Activated CD8-positive, alpha-beta T cell treated with anti-CD3 and anti-CD28 coated beads for 36 hours (primary cell): ENCODE measurements at regions not wholly inside any gene's neighbourhood (a gene's known extent, or its start where the extent isn't known, plus 50 kb on each side); places are given as distances from the start of the nearest gene placed in this dataset.

Experiments
- ATAC-seq: fragments of 200-7000 bp; cut with Tn5 transposase; one replicate; pipeline ENCODE4 v1.10.0; 2021; ENCODE audit warnings: mild to moderate bottlenecking, moderate library complexity
- CTCF ChIA-PET: fragments of 350-600 bp; sonication (Branson Sonifier 250); formaldehyde crosslinking; loops from one replicate; lab custom pipeline; 2021; ENCODE audit warnings: antibody characterized with exemption; lab: Charles Lee
- POLR2A ChIA-PET: fragments of 350-600 bp; sonication (Branson Sonifier 250); formaldehyde crosslinking; loops from one replicate; lab custom pipeline; 2021; ENCODE audit warnings: antibody characterized with exemption; lab: Charles Lee
- DNase-seq: peaks from one replicate; pipeline ENCODE4 v3.0.0-alpha.2; 2020
- H3K27ac Mint-ChIP-seq: one replicate; pipeline ENCODE4 v1.8.0; 2021; ENCODE audit warnings: mild to moderate bottlenecking, mixed read lengths
- H3K27me3 Mint-ChIP-seq: one replicate; pipeline ENCODE4 v1.8.0; 2021; ENCODE audit warnings: mixed read lengths
- H3K36me3 Mint-ChIP-seq: one replicate; pipeline ENCODE4 v1.8.0; 2021; ENCODE audit warnings: low read depth, mixed read lengths
- H3K4me1 Mint-ChIP-seq: one replicate; pipeline ENCODE4 v1.8.0; 2021; ENCODE audit warnings: low read depth, mixed read lengths
- H3K4me3 Mint-ChIP-seq: one replicate; pipeline ENCODE4 v1.8.0; 2021; ENCODE audit warnings: mild to moderate bottlenecking, moderate library complexity, mixed read lengths
- H3K9me3 Mint-ChIP-seq: one replicate; pipeline ENCODE4 v1.8.0; 2021; ENCODE audit warnings: mixed read lengths
- CTCF ChIP-seq: fragments of 200-600 bp; IDR thresholded peaks from one replicate; pipeline ENCODE4 v1.8.0; 2022; ENCODE audit warnings: antibody characterized with exemption, mild to moderate bottlenecking
- intact Hi-C: fragments of 100-400 bp; cut with micrococcal nuclease; formaldehyde crosslinking; loops from one replicate; pipeline ENCODE4 v1.10.0; 2022

GRCh38 chr2:171235262-171235881 is 74.7 kb upstream of the TLK1 start:
- intact Hi-C loops = no loop called here
- Mint-ChIP-seq H3K27me3 (no peaks in the 10 kb centered on the region), H3K4me1 (peaks cover 3% of the 10 kb centered on the region), H3K9me3 (no peaks in the 10 kb centered on the region), H3K36me3 (no peaks in the 10 kb centered on the region), H3K4me3 (no peak overlapping the region), H3K27ac (no peak overlapping the region)
- no peak for TF ChIP-seq CTCF
- ATAC-seq = no peak
- POLR2A ChIA-PET = no interaction called here
- CTCF ChIA-PET = interaction anchor here (1.0 kb wide), 1 partner anchor 9 kb away, joined by 3 read pairs; no protein-coding TSS in a partner anchor
- no peak for DNase-seq

GRCh38 chr2:171230176-171230575 is 69.5 kb upstream of the TLK1 start:
- no peak for TF ChIP-seq CTCF
- DNase-seq (no peak), ATAC-seq (no peak)
- Mint-ChIP-seq H3K36me3 (no peaks in the 10 kb centered on the region), H3K4me1 (peaks cover 8% of the 10 kb centered on the region), H3K9me3 (no peaks in the 10 kb centered on the region), H3K27me3 (no peaks in the 10 kb centered on the region), H3K27ac (no peak overlapping the region), H3K4me3 (no peak overlapping the region)
- ChIA-PET POLR2A (no interaction called here), CTCF (interaction anchor here (0.9 kb wide), 1 partner anchor 9 kb away, joined by 3 read pairs; no protein-coding TSS in a partner anchor)
- intact Hi-C loops = no loop called here

- intact Hi-C loops = no loop called here
- H3K9me3 Mint-ChIP-seq = peaks cover 3% of the 10 kb centered on the region
These were observed 68.1 kb upstream of the TLK1 start for GRCh38 chr2:171228826-171229225.

GRCh38 chr2:171227066-171227782 is 66.5 kb upstream of the TLK1 start:
- ATAC-seq (no peak), DNase-seq (no peak)
- Mint-ChIP-seq H3K36me3 (no peaks in the 10 kb centered on the region), H3K27me3 (no peaks in the 10 kb centered on the region), H3K27ac (no peak overlapping the region), H3K9me3 (peaks cover 5% of the 10 kb centered on the region), H3K4me1 (peaks cover 10% of the 10 kb centered on the region), H3K4me3 (no peak overlapping the region)
- intact Hi-C loops = no loop called here
- no peak for TF ChIP-seq CTCF
- POLR2A ChIA-PET = no interaction called here
- CTCF ChIA-PET = interaction anchor here (1.0 to 1.2 kb wide), 2 partner anchors 140 to 299 kb away, joined by 3 read pairs; no protein-coding TSS in a partner anchor

More at GRCh38 chr2:171228826-171229225, 68.1 kb upstream of the TLK1 start:
- Mint-ChIP-seq H3K36me3 (no peaks in the 10 kb centered on the region), H3K27ac (no peak overlapping the region), H3K27me3 (no peaks in the 10 kb centered on the region), H3K4me1 (peaks cover 10% of the 10 kb centered on the region), H3K4me3 (no peak overlapping the region)
- DNase-seq (no peak), ATAC-seq (no peak)
- CTCF ChIA-PET = interaction anchor here (0.8 kb wide), 1 partner anchor 142 kb away, joined by 3 read pairs; no protein-coding TSS in a partner anchor
- POLR2A ChIA-PET = interaction anchor here (0.6 kb wide), 1 partner anchor 8 kb away, joined by 3 read pairs; no protein-coding TSS in a partner anchor
- TF ChIP-seq CTCF = no peak

- ChIA-PET CTCF (interaction anchor here (1.2 kb wide), 1 partner anchor 140 kb away, joined by 3 read pairs; no protein-coding TSS in a partner anchor), POLR2A (no interaction called here)
- peaks cover 5% of the 10 kb centered on the region for H3K9me3 Mint-ChIP-seq
- no peak for TF ChIP-seq CTCF
- H3K27ac Mint-ChIP-seq = no peak overlapping the region
- intact Hi-C loops = no loop called here
- no peaks in the 10 kb centered on the region for H3K36me3 Mint-ChIP-seq
- no peak for DNase-seq
- no peak for ATAC-seq
- no peaks in the 10 kb centered on the region for H3K27me3 Mint-ChIP-seq
- H3K4me1 Mint-ChIP-seq = peaks cover 10% of the 10 kb centered on the region
- H3K4me3 Mint-ChIP-seq = no peak overlapping the region
These were observed 65.8 kb upstream of the TLK1 start for GRCh38 chr2:171226461-171226860.
